G401 (cell line): ENCODE measurements at regions not wholly inside any gene's neighbourhood (a gene's known extent, or its start where the extent isn't known, plus 50 kb on each side); places are given as distances from the start of the nearest gene placed in this dataset.

ENCODE experiments used
- DNase-seq: peaks from one replicate; pipeline ENCODE4 v3.0.0-alpha.2; 2015; ENCODE audit warnings: low spot score
- in situ Hi-C: cut with HindIII; loops from 2 replicates; pipeline ENCODE4 v1.10.0; 2016; ENCODE audit warnings: low sequenced_read_pairs, mixed read lengths

DNA sequence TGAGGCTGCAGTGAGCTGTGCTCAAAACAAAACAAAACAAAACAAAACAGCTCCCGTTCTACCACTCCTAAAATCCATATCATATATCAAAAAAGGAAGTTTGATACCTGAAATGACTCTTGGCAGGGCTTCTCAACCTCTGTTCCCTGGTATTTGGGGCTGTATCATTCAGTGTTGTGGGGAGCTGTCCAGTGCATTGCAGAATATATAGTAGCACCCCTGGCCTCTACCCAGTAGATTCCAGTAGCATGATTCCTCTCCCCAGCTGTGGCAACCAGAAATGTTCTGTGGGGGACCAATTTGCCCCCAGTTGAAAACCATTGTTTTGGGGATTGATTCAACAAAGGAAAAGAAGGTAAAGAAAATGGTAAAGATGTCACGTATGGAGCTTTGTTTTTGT, 238.9 kb downstream of the PRL start:
- in situ Hi-C loops, result no loop called here
- no peak for DNase-seq

DNA sequence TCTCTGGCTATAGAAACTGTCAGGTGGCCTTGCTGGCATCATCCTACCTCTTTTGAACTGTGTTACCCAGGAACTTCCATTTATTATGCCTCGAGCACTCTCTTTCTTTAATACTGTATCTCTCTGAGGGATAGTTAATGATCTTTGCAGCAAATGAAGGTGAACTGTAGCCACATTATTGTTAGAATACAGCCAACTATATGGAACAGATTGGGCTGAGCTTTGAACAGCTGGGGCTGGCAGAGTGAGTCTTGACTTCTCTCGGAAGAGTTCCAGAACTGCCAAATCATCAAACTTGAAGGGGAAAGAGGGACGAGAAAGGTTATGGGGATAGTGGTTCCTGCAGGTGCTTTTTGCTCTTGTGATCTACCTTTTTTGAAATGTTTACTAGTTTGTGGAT, 237.7 kb downstream of the PRL start:
- DNase-seq, result no peak
- in situ Hi-C loops, result no loop called here

DNA sequence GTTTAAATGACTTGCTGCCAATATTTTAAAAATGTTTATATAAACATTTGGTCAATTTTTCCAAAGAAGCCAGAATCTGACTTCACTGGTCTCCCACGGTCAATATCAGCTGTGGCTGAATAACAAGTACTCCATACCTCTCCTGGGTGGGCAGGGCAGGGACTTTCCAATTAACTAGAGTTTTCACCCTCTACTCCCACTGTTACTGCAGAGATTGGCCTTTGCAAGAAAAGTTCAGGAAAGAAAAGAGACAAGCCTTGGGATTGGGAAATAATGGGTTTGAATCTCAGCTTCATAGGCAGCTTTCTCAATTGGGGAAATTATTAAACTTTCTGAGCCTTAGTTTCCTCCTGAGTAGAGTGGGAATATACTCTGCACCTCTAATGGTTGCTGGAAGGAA, 236.9 kb downstream of the PRL start:
- in situ Hi-C loops, result no loop called here
- no peak for DNase-seq

DNA sequence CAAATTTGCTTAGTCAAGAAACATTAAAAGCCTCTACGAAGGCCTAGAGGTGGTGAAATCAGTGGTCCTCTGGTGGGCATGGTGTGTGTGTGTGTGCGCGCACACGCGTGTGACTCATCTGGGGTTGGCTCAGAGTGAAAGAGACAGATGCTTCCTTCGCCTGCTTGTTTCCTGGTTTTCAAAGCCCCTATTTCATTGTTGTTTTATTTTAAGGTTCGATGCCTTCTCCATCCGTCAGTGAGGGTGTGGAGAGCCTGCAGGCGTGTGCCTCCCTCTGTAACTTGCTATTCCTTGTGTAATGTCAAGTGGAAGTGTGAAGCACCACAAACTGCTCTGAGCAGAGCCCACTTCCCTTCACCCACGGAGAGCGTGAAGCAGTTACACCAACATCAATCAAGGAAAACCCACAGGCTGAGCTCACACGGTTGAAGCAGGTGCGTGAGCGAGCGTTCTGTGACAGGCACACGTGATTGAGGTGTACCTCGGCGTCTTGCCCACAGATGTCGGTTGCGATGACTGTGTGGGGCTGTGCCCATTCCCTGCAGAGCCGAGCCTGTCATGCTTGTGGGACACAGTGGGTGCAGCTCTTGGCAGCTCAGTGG, 233.9 kb downstream of the PRL start:
- DNase-seq, result no peak
- in situ Hi-C loops, result no loop called here

DNA sequence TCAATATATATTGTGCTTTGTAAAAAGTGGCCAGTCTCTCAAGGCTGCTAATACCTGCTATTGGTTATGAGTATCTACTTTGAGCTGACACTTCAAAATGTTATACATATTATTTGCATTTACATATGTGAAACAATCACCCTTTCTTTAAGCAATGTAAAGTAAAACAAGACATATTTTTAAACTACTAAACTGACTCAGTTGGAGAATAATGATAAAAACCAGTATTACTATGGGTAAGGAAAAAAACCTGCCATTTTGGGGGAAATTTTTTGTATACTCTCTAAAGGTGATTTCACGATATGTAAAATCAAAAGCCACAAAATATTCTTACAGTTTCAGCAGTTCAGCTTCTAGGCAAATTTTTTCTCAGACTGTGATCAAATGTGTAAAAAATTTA, 232.3 kb downstream of the PRL start:
- in situ Hi-C loops, result no loop called here
- no peak for DNase-seq

DNA sequence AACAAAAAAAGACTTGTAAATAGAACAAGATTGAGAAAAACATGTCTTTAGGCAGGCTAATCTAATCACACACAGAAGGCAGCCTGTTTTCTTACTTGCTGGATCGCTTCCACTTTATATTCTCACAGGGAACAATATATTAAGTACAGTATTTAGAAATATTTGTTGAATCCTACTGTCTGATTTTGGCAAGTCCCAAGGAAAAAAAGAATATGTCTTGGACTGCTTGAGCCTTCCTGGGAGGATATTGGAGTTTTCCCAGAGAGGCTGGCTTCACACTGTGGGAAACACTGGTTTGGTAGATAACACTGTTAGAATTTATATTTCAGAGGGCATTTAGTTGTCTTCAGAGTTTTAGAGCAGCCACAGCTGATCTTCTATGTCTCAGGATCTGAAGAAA, 229.7 kb downstream of the PRL start:
- no peak for DNase-seq
- in situ Hi-C loops, result no loop called here

DNA sequence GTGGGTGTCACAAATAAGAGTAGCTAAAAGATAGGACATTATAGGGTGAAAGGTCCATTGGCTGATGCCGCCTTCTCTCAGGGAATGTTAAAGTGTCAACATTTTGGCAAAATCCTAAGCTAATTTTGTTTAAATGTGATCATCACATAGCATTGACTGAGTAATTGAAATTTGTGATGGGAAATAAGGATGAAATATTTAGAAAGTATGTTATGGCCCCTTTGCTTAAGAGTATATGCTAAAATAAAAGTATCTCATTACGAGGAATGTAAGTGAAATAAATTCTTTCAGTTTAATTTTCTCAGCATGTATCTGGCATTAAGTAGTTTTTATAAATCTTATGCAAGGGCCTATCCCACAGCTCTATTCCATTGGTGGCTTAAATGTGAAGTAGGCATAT, 229.2 kb downstream of the PRL start:
- DNase-seq, result no peak
- in situ Hi-C loops, result no loop called here

DNA sequence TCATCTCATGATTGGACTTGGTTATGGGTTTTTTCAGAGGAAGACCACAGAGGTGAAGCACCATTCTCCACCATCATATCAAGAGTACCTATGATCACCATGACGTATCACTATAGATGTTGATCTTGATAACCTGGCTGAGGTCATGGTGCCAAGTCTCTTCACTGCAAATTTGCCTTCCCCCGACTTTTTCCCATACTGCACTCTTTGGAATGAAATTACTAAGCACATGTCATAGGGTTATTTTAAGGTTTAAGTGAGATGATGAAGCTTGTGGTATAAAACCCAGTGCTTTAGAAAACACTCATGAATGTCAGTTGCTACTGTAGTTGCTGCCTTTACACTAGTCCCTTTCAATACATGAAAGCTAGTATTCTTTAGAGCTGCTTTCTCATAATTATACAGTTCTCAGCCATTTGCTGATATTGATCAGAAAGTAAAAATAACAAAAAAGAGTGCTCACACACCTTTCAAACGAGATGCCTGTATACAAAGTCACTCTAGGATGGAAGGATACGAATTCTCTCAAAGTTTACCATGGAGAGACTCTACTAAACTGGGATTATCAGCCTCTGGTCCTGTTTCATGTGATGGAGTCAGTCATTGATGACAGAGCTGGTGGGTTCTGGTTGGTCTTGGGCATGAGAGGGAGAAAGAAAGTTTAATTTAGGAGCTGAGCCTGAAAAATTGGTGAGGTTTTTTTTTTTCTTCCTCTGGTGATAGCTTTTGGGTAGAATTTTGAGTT, 228.1 kb downstream of the PRL start:
- in situ Hi-C loops, result no loop called here
- DNase-seq, result no peak

DNA sequence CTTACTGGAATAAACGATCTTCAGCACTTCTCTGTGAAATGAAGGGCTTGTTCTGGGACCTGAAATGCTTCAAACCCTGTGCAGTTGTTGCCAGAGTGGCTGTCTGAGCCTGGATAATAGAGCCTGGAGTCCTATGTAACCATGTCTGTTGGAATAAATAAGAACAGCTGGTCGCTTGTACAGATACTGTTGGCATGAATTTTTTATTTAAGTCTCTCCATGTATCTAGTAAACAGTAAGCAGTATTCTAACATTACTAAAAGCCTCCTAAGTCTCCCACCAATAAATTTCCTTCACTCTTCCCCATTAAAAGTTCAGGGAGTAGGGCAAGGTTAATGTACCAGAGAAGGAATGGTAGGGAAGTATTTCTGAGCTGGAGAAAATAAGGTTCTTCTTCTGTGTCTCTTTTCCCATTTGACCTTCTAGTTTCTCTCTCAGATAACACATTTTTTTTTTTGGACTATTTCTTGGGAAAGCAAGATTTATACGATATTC, 227.5 kb downstream of the PRL start:
- in situ Hi-C loops, result no loop called here
- DNase-seq, result no peak

DNA sequence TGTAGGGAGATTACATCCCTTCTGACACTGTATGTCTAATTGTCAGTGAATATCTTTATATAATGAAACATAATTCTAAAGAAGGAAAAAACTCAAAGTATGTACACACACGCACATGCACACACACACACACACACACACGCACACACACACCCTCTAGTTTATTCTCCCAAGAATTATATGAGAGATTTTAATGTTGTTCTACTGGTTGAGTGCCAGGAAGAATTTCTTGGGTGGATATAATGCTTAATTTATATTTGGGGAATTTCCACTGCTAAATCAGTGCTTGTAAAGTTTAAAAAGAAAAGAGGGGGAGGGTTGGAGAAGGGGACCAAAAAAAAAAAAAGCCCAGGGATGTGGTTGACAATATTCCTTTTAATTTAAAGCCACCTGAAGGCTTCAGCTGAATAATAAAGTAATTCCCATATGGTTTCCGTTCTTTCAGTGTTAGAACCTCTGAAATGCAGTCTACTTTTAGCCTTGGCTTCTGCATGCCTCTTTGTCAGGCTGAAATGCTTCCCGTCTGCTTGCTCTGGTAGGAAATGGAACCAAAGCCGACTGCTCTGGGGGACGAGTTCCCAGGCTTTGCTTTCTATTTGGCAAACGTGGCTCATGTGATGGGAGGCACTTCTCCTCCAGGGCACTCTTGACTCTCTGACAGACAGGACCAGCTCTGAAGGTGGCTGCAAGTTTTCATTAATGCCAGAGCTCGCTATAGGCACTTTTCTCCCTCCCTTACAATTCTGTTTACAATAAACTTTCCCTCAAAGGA, 225.4 kb downstream of the PRL start:
- peak; percentile 7 for DNase-seq
- in situ Hi-C loops, result no loop called here

DNA sequence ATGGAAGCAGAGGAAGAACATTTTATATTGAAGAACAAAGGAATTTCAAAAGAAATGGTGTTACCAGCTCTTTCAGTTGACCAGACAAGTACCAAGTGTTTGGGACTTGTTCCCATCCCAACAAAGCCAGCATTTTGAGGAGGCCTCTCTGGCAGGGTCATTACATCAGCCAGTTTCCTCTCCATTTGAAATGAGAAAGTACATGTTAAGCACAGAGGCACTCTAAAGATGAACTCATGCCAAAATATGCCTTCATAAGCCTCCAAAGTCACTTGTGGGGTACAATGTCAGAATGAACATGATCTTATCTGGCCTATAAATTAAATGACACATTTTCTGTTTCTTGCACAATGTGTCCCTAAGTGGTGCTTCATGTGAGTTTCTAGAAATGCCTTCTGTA, 223.9 kb downstream of the PRL start:
- in situ Hi-C loops, result no loop called here
- no peak for DNase-seq

DNA sequence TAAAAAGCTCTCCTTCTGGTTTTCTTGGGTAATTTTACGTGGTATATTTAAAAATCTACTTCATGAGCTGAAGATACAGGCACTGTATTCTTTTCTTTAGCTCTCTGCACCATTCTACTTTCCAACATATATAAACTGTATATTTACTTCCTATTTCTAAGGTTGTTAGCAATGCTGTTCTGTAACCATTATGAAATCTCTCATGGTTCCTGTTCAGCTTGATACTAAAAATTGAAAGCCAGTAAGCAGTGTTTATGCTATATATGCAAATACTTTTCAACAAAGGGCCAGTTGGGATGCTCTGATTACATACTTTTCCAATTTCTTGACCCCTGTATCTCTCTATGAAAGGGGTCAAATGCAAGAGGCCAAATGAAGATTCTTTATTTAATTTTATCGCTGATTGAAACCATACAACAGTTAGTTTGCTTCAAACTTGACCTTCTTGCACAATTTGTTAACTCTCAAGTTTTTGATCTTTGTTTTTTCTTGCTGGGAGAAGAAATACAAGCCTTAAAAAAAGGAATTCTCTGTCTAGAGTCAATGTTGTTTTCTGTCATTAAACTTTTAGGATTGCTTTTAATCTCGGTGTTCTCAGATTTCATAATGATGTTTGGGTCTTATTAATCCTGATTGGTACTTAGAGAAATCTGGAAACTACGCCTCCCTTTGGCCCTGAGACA, 223.2 kb downstream of the PRL start:
- in situ Hi-C loops, result no loop called here
- no peak for DNase-seq

DNA sequence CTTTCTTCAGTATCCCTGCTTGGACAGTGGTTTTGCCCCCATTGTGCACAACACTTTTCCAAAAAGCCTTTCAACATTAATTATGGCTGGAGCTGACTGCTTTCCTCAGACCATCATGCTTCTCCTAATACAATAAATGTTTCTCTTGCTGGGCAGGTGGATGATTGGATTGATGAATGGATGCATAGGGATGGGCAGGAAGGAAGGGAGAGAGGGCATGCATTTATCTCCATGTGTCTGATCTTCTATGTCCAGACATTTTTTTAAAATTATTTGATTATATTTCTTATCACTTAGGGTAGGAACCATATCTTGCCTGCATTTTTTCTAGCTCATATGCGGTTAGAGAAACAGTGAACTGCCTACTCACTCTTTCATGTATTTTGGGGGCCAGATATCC, 218.5 kb downstream of the PRL start:
- in situ Hi-C loops, result no loop called here
- DNase-seq, result no peak

DNA sequence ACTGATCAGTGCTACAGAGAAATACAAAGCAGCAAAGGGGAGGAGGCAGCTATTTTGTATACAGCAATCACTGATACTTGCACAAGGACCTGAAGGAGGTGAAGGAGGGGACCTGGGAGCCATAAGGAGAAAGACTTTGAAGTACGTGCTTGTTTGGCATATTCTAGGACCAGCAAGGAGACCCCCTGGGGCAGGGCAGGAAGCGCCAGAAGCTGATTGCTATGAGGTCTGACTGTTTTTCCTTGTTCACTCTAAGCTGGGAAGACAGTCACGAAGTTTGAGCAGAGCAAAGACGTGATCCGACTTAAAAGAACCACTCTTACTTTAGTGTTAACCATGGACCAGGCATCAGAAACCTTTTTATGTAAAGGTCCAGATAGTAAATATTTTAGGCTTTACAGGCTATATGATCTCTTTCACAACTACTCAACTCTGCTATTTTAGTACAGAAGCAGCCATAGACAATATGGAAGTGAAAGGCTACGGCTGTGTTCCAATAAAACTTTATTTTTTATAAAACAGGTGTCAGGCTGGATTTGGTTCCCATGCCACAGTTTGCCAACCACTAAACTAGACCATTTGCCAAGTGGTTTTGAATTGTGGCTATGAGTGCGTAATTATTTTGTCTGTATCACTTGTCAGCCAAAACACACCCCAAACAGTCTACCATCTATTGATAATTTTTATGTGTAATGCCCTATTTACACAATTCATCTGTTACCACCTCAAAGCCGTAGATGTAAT, 217.9 kb downstream of the PRL start:
- no peak for DNase-seq

DNA sequence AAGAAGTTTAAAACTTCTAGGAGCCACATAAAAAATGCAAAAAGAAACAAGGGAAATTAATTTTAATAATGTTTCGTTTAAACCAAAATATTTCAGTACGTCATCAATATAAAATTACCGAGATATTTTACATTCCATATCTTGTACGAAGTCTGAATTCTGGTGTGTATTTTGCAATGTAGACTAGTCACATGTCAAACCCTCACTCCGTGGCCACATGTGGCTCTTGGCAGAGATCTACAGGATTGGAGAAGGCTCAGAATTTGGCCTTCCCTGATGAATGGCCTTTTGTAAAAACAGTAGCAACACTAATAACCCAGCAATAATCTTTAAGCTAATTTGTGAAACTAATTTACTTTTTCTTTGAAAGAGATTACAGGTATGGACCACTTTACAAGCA, 217.1 kb downstream of the PRL start:
- in situ Hi-C loops, result no loop called here
- DNase-seq, result no peak

More for the DNA sequence above, 217.9 kb downstream of the PRL start:
- in situ Hi-C loops, result no loop called here

DNA sequence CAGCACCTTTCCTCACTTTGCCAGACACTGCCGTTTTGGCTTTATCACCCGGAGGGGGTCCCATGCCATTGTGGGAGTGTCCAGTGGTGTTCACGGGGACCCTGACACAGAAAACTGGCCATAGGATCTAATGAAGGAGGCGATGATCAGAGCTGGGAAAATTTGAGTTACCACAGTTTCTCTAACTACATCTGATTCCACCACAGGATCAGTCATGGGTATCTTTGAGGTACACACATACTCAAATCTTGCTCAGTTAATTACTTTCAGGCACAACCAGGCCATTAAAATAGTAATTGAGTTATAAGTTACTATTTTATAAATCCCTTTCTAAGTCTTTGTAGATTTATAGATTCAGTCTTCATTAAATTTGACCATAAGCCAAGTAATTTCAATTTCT, 215.1 kb downstream of the PRL start:
- in situ Hi-C loops, result no loop called here
- DNase-seq, result no peak

DNA sequence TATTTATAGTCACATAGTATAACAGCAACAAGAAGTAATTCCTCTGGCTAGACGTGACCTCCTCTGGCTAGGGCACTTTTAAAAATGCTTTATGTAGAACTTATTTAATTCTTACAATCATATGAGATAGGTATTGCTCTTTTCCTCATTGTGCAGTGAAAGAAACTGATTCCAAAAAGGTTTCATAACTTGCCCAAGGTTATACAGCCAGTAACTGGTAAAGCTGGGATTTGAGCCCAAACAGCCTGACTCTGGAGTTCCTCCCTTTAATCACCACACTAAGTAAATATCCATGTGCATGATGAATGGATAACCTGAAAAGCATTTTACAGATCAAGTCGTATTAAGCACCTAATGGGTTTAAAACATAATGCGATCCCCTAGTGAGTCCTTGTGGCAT, 214.6 kb downstream of the PRL start:
- in situ Hi-C loops, result no loop called here

DNA sequence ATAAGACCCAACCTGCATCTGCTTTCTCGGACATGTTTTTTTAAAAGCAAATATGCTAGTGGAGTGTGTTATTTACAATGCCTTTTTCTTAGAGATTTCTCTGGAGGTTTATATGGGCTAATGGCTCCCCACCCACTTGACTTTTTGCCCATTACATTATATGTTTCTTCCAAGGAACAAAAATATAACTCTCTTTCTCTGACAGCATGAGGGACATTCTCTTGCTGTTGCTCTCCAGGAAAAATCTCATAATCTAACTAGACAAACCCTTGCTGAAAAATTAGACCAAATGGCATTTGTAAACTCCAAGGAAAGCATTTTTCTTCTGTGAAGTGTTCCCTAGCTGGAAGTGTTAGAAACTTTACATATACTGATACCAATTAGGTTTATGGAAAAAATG, 213.7 kb downstream of the PRL start:
- in situ Hi-C loops, result no loop called here

More for the DNA sequence above, 214.6 kb downstream of the PRL start:
- no peak for DNase-seq

More for the DNA sequence above, 213.7 kb downstream of the PRL start:
- DNase-seq, result no peak
